HEK293T (cell line): ENCODE measurements at regions not wholly inside any gene's neighbourhood (a gene's known extent, or its start where the extent isn't known, plus 50 kb on each side); places are given as distances from the start of the nearest gene placed in this dataset.
"Not testable (repeated sequence)": the region's sequence is repeated elsewhere in the genome, so short reads cannot be mapped to it uniquely, and the experiment has no call there.

ENCODE experiments used
- BHLHE40 ChIP-seq: fragments of 450-650 bp; IDR thresholded peaks from 2 replicates; pipeline ENCODE4 v1.6.1; 2016; ENCODE audit warnings: mild to moderate bottlenecking, moderate library complexity, borderline replicate concordance
- FOXA1 ChIP-seq: fragments of 450-650 bp; IDR thresholded peaks from 2 replicates; pipeline ENCODE4 v1.6.1; 2016; ENCODE audit warnings: mild to moderate bottlenecking
- FOXM1 ChIP-seq: fragments of 450-650 bp; IDR thresholded peaks from 2 replicates; pipeline ENCODE4 v1.6.1; 2017; ENCODE audit warnings: mild to moderate bottlenecking, borderline replicate concordance
- L3MBTL2 ChIP-seq: fragments of 450-650 bp; conservative IDR thresholded peaks from 2 replicates; pipeline ENCODE4 v1.6.1; 2016; ENCODE audit warnings: mild to moderate bottlenecking
- LEF1 ChIP-seq: fragments of 450-650 bp; IDR thresholded peaks from 2 replicates; pipeline ENCODE4 v1.6.1; 2017; ENCODE audit warnings: mild to moderate bottlenecking, borderline replicate concordance
- NFRKB ChIP-seq: fragments of 450-650 bp; IDR thresholded peaks from 2 replicates; pipeline ENCODE4 v1.6.1; 2016; ENCODE audit warnings: mild to moderate bottlenecking, moderate library complexity
- SP1 ChIP-seq: fragments of 450-650 bp; IDR thresholded peaks from 2 replicates; pipeline ENCODE4 v1.6.1; 2017
- TF ChIP-seq, protein P1 (sequence below): fragments of 450-650 bp; IDR thresholded peaks from 2 replicates; pipeline ENCODE4 v1.6.1; 2016

DNA sequence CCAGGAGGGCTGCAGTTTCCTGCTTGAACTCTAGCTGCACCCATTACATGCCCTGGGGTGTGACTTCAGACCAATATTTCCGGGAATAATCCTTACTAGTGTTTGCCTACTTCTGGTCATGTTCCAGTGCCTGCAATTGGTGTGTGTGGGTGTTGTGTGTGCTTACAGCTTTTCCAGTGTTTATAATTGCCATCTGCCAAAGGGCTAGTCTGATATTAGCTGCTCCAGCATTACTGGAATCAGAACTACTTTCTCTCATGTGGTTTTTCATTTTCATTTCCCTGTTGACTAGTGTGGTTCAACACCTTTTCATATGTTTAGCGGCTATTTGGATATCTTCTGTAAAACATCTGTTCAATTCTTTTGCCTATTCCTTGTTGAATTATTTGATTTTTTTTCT lies 132.9 kb downstream of the TMEM121 start:
- not testable (repeated sequence) for TF ChIP-seq SP1, BHLHE40, NFRKB, FOXM1, LEF1, FOXA1, L3MBTL2
- TF ChIP-seq, protein P1, sequence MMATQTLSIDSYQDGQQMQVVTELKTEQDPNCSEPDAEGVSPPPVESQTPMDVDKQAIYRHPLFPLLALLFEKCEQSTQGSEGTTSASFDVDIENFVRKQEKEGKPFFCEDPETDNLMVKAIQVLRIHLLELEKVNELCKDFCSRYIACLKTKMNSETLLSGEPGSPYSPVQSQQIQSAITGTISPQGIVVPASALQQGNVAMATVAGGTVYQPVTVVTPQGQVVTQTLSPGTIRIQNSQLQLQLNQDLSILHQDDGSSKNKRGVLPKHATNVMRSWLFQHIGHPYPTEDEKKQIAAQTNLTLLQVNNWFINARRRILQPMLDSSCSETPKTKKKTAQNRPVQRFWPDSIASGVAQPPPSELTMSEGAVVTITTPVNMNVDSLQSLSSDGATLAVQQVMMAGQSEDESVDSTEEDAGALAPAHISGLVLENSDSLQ, result not testable (repeated sequence)
